CD1c-positive myeloid dendritic cell (primary cell): ENCODE measurements at regions not wholly inside any gene's neighbourhood (a gene's known extent, or its start where the extent isn't known, plus 50 kb on each side); places are given as distances from the start of the nearest gene placed in this dataset.

Experiments
- DNase-seq: peaks from one replicate; pipeline ENCODE4 v3.0.0-alpha.2; 2016; ENCODE audit errors: extremely low spot score

DNA sequence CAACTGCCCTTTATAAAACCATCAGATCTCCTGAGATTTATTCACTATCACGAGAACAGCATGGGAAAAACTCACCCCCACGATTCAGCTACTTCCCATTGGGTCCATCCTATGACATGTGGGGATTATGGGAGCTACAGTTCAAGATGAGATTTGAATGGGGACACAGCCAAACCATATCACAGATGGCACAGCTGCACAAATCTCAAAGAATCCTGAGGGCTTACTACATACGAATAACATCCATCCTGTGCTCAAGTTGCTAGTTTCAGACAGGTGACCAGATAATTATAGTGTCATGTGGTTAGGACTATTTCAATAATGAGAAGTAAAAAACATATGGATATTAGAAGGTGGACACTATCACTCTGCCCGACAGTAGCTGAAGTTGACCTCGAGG lies 211.2 kb downstream of the NUAK1 start:
- no peak for DNase-seq

DNA sequence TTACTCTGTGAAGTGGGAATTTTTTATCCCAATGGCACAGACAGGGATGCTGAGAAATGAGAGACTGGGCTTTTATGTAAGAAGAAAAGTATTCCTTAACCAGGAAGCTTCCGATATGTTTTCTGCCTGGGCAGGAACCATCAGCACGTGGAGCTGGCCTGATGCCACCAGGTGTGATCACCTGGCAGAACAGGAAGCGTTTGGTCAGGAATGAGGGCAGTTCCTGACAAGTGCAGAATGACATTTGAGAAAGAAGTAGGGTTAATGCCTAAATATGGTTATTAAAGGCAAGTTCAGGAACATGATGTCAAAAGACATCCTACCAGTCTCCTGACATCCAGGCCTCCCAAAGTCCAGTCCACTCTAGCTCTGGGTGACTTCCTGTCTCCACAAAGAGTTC lies 210.3 kb downstream of the NUAK1 start:
- DNase-seq = no peak

GRCh38 chr12:105929192-105929591 lies 209.6 kb downstream of the NUAK1 start:
- no peak for DNase-seq

- DNase-seq = no peak
Observed at GRCh38 chr12:105930557-105931503, 207.9 kb downstream of the NUAK1 start.

GRCh38 chr12:105931762-105932570 lies 206.8 kb downstream of the NUAK1 start:
- no peak for DNase-seq

DNA sequence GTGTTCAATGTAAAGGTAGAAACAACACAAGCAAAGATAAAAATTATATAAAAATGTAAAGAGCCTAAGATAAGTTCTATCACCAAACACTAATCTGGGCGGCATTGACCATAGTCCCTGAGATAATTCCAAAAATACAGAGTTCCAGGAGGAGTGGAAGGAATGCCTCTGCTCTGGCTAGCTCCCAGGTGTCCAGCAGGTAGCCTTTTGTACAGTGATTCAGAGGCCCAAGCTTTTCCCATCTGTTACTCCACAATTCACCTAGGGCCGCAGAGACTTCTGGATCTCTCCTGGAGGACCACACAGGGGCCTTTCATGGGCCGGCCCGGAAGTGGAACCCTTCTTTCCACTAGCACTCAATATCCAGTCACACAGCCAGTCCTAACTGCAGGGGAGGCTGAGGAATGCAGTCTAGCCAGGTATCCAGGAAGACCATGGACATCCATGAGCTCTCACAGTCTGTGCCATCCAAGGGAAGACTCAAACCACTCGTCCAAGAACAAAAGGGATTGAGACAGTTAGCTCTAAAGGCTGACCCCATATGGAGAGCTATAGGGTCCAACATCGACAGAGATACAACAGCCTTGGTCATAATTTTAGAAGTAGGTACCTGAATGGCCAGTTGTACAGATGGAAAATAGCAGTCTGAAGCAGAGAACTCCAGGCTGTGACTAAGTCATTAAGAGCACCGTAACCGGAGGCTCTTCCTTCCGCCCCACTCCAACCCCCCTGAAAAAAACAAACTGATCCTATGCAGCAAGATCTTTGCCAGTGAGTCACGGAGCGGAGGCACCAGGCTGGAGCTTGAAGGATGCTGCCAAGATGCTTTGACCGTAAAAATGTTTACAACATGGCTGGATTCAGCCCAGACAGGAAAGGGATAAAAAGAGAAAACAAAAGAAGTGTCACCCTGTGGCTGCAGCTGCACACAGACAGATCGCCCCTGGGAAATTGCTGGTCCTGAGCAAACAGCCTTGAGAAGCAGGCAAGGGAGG lies 204.8 kb downstream of the NUAK1 start:
- no peak for DNase-seq

GRCh38 chr12:105935106-105935505 lies 203.6 kb downstream of the NUAK1 start:
- DNase-seq = no peak

DNA sequence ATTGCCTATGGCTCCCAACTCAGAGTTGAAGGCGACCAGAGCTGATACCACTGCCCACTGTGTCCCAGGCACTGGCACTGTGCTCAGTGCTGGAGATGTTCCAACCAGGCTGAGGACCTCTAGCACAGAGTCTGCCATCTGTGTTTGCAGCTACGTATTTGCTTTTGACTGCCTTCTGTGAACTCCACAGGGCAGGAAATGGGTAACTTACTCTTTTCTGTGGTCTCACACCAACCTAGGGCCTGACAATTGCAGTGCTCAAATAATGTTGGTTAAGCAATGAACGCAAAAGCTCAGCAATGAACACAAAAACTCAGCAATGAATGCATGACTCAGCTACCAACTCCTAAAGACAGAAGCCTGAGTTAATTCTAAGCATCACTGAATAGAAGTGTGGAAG lies 202.8 kb downstream of the NUAK1 start:
- no peak for DNase-seq

DNA sequence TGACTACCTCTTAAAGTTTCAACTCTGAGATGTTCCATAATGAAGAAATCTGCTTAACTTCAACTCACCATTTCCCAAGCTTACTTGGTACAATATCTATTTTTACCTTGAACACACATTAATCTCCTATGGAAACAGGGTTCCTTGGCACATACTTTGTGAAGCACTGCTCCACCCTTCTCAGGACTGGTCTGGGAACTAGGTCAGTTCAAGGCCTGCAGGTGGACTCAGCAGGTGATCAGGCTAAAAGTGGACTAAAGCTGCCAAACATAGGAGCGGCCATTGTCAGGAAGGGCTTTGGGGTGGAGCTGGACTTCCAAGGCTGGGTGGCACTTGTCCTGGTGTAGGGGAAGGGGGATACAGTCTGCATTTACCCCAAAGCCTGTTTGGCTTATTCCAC lies 202.3 kb downstream of the NUAK1 start:
- DNase-seq = no peak

DNA sequence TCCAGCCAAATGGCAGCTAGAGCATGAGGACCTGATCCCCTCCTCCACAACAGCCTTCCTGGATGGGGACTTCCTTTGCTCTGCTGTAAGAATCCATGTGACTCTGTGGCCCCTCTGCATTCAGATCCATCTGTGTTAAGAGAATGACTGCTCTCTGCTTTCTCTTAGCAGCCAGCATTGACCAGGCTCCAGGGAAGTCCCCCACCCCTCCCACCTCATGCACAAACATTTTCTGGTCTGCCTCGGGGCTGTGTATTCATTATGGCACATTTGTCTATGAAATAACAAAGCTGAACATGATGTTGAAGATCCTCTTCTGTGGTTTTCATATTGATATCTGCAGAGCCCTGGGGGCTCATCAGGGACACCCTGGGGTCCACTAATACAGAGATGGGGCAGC lies 201.7 kb downstream of the NUAK1 start:
- no peak for DNase-seq

DNA sequence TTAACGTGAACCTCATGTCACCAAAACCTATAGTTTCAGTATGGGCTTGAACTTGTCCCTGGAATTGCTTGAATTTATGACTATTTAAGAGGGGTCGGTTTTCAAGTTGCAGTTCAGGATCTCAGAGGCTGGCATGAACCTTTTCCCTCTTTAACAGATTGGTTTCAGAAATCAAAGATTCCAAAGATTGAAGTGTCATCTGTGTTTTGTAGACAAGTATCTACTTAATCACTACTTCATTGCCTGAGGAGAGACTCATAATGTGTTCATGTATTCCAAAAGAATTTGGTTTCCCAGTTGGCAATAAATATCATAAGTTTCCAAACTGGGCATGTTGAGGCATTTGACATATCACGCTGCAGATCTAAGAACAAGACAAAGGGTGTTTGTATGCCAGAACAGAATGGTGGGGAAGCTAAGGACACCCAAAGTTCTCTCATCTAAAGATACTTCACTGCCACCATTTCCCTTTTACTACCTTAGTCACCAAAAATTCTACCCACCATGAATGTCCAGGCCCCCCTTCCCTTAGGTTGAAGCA lies 199.5 kb downstream of the NUAK1 start:
- no peak for DNase-seq

DNA sequence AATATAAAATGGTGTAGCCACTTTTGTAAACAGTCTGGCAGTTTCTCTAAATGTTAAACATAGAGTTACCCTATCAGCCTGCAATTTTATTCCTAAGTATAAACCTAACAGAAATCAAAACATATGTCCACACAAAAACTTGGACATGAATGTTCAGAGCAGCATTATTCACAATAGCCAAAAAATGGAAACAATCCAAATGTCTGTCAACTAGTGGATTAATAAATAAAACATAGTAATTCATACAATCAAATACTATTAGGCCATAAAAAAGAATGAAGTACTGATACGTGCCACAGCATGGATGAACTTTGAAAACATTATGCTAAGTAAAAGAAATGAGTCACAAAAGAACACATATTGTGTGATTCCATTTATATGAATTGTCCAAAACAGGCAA lies 196.5 kb downstream of the NUAK1 start:
- DNase-seq = no peak

DNA sequence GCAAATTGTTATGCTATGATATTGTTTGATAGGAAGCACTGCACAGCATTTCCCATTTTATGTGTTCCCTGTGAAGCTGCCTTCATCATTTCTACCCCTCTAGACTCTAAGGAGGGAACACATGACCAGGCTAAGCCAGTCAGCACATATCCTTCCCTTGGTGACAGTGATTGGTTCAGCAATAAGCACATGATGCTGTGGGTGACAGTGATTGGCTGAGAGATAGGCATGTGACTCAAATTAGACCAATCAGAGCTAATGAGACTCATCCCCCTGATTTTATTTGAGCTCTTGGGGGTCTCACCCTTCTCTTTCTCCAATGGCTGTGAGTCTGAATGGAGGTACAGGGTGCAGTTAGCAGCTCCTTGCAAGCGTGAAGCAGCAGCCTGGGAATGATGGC lies 195.2 kb downstream of the NUAK1 start:
- no peak for DNase-seq

GRCh38 chr12:105944628-105945027 lies 194.1 kb downstream of the NUAK1 start:
- DNase-seq = no peak

DNA sequence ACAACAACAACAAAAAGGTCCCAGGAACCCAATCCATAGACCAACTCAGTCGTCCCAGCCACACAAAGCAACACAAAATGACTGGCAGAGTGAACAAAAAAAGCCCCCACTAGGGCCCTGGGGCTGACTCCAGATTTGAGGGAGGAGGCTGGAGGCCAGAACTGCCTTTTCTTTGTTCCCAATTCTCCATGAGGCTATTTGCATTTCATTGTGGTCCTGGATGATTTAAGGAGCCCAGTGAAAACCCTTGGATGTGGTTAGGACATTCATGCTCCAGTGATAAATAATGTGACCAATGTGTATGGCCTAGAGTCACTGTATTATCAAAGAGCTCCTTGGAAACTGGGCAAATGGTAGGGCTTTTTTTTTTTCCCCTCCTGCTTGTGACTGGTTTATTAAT lies 192.9 kb downstream of the NUAK1 start:
- no peak for DNase-seq

GRCh38 chr12:105946493-105946901 lies 192.3 kb downstream of the NUAK1 start:
- no peak for DNase-seq

- no peak for DNase-seq
Observed at GRCh38 chr12:105947906-105948305, 190.8 kb downstream of the NUAK1 start.

GRCh38 chr12:105948331-105948730 lies 190.4 kb downstream of the NUAK1 start:
- DNase-seq = no peak

GRCh38 chr12:105949391-105949790 lies 189.4 kb downstream of the NUAK1 start:
- DNase-seq = no peak

GRCh38 chr12:105951732-105952131 lies 187.0 kb downstream of the NUAK1 start:
- no peak for DNase-seq
